ENCODE measurements at regions not wholly inside any gene's neighbourhood (a gene's known extent, or its start where the extent isn't known, plus 50 kb on each side); places are given as distances from the start of the nearest gene placed in this dataset.
"Not testable (repeated sequence)": the region's sequence is repeated elsewhere in the genome, so short reads cannot be mapped to it uniquely, and the experiment has no call there.

DNA sequence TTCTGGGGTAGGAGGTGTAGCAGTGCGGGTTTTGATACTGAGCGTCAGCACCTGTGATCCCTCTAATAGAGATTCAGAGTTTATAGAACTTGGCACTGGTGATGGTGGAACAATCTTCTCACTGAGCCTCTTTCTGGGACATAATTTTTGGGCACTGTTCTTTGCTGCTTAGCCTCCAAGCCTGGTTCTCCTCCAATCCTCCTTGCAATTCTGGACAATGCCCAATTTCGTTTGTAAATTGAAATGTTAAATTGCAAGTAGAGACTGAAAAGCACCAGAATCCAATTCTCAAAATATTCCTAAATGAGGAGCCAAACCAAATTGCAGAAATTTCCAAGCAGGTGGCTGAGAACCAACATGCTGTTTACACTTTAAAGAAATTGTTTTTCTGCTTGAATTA lies 149.8 kb upstream of the ABI3BP start:
- no peak overlapping the region for H3K4me3 ChIP-seq (ENCODE audit: low read depth, low read length)
- TF ChIP-seq, protein P1, sequence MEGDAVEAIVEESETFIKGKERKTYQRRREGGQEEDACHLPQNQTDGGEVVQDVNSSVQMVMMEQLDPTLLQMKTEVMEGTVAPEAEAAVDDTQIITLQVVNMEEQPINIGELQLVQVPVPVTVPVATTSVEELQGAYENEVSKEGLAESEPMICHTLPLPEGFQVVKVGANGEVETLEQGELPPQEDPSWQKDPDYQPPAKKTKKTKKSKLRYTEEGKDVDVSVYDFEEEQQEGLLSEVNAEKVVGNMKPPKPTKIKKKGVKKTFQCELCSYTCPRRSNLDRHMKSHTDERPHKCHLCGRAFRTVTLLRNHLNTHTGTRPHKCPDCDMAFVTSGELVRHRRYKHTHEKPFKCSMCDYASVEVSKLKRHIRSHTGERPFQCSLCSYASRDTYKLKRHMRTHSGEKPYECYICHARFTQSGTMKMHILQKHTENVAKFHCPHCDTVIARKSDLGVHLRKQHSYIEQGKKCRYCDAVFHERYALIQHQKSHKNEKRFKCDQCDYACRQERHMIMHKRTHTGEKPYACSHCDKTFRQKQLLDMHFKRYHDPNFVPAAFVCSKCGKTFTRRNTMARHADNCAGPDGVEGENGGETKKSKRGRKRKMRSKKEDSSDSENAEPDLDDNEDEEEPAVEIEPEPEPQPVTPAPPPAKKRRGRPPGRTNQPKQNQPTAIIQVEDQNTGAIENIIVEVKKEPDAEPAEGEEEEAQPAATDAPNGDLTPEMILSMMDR (IDR thresholded peaks at IDR 0.05; ENCODE audit: low read depth, low read length, missing control alignments) = no peak
- no peak for DNase-seq (ENCODE audit: low read depth)

DNA sequence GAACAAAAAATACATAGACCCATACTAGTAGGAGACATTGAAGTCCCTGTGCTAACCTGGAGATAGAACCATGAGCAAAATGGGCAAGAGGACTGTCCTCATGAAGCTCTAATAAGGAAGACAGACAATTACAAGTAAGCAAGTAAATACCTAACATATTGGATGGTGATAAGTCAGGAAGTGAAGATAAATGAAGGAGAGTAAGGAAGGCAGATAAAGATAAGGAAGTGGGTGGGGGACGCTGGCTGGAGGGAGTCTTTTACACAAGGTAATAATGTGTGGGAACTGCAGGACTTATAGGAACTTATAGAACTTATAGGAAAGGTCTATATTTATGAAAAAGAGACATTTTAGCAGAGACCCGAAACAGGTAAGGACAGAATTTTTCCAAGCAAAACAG lies 148.9 kb upstream of the ABI3BP start:
- TF ChIP-seq, protein P1 (IDR thresholded peaks at IDR 0.05; ENCODE audit: low read depth, low read length, missing control alignments) = no peak
- H3K4me3 ChIP-seq (ENCODE audit: low read depth, low read length) = no peak overlapping the region
- DNase-seq (ENCODE audit: low read depth) = no peak

DNA sequence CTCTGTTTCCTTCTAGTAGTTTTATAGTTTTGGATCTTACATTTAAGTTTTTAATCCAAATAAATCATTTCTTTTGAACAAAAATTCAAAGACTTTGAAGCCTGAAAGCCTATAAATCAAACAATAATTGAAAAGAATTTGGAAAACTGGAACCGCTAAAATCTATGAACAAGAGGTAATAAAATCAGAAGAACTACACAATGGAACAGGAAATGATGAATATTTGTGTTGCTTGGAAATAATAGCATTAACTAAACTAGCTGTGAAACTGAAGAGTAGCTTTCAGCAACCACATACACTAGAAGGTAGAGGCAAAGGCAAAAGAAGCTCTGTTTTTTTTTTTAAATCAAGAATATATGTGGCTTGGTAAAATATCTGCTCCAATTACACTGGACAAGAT lies 147.9 kb upstream of the ABI3BP start:
- no peak for DNase-seq (ENCODE audit: low read depth)
- H3K4me3 ChIP-seq (ENCODE audit: low read depth, low read length) = no peak overlapping the region
- TF ChIP-seq, protein P1 (IDR thresholded peaks at IDR 0.05; ENCODE audit: low read depth, low read length, missing control alignments) = no peak

DNA sequence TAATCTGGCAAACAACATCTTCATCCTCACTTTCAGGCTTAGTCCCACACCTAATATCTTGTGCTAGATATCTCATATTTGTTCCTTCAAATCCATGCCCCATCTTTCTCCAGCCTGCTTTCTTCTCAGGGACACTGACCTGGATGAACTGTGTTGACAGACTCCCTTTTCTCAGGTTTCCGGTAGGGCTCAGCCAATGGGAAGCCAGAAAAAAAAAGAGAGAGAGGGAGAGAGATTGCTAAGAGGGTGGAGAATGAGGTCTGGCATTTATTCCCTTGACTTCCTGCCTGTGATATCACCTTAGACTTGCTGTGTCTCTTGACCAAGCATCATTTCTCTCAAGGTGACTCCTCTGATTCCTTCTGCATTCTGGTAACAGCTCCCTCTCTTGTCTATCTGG lies 145.6 kb upstream of the ABI3BP start:
- TF ChIP-seq, protein P1 (IDR thresholded peaks at IDR 0.05; ENCODE audit: low read depth, low read length, missing control alignments) = no peak
- no peak overlapping the region for H3K4me3 ChIP-seq (ENCODE audit: low read depth, low read length)
- DNase-seq (ENCODE audit: low read depth) = no peak

DNA sequence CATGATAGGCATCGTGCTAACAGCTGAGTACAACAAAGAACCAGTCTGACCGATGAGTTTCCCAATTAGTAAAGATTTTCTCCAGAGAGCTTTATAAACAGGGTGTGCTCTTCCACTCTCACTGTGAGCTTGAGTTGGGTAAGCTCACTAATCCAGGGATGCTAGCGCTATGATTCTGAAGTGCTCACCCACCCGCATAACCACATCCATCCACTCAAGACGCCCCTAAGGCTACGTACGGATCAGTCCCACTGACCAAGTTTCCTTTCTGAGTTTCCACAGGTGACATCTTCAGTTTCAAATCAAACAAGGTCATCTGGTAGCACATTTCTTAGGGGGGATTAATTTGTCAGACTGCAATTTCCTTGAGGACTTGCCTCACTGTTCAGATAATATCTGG lies 141.1 kb upstream of the ABI3BP start:
- TF ChIP-seq, protein P1 (IDR thresholded peaks at IDR 0.05; ENCODE audit: low read depth, low read length, missing control alignments) = no peak
- DNase-seq (ENCODE audit: low read depth) = no peak
- no peak overlapping the region for H3K4me3 ChIP-seq (ENCODE audit: low read depth, low read length)

DNA sequence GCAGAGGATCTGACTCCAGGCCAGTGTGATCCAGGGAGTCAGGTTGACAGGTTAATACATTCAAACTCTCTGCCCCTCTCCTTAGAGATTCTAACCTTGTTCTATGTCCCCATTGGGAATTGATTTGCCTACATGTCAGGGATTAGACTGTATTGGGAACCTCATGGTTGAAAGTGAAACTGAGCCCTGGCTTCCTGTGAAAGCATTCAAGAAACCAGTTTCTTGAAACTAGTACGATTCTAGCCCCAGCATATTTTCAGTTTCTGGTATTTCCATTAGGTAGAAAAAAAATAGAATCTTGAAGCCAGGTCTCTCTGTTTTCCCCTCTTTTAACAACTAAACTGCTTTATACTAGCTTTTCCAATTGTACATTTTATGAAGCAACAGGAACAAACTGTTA lies 140.4 kb upstream of the ABI3BP start:
- no peak for DNase-seq (ENCODE audit: low read depth)
- H3K4me3 ChIP-seq (ENCODE audit: low read depth, low read length) = no peak overlapping the region
- TF ChIP-seq, protein P1 (IDR thresholded peaks at IDR 0.05; ENCODE audit: low read depth, low read length, missing control alignments) = no peak

DNA sequence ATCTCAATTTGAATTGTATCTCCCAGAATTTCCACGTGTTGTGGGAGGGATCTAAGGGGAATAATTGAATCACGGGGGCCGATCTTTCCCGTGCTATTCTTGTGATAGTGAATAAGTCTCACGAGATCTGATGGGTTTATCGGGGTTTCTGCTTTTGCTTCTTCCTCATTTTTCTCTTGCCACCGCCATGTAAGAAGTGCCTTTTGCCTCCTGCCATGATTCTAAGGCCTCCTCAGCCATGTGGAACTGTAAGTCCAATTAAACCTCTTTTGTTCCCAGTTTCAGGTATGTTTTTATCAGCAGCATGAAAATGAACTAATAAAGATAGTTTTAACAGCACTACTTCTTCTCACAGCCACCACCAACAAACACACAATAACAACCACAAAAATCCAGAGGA lies 140.0 kb upstream of the ABI3BP start:
- not testable (repeated sequence) for H3K4me3 ChIP-seq (ENCODE audit: low read depth, low read length); DNase-seq (ENCODE audit: low read depth)

DNA sequence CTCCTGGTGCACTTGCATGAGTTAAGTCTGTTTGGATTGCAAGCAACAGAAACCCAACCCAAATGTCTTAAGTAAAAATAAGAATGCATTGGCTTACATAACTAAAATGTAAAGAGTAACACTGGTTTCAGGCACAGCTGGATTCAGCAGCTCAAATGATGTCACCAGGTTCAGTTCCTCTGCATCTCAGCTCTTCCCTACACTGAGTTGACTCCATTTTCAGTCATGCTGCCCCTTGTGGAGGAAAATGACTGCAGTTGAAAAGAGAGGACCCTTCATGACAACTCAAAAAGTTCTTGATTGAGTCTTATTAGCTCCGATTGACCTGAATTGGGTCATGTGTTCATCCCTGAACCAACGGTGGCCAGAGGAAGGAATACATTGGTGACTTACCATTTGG lies 138.5 kb upstream of the ABI3BP start:
- DNase-seq (ENCODE audit: low read depth) = no peak
- no peak overlapping the region for H3K4me3 ChIP-seq (ENCODE audit: low read depth, low read length)
- TF ChIP-seq, protein P1 (IDR thresholded peaks at IDR 0.05; ENCODE audit: low read depth, low read length, missing control alignments) = no peak
